GM13976 (cell line): ENCODE measurements at regions not wholly inside any gene's neighbourhood (a gene's known extent, or its start where the extent isn't known, plus 50 kb on each side); places are given as distances from the start of the nearest gene placed in this dataset.

Experiments used
- DNase-seq: peaks from one replicate; pipeline ENCODE4 v3.0.0; 2012; ENCODE audit warnings: low spot score
- in situ Hi-C: fragments of 300-500 bp; cut with MboI; formaldehyde crosslinking; loops from one replicate; pipeline ENCODE4 v1.12.0; 2022; ENCODE audit warnings: low sequenced_read_pairs, mixed read lengths, inconsistent platforms; ENCODE audit not compliant: unreplicated experiment
- TF ChIP-seq, protein P1 (sequence below): IDR thresholded peaks from 2 replicates; pipeline ENCODE4 v1.5.1; 2012; ENCODE audit warnings: borderline replicate concordance, mild to moderate bottlenecking; ENCODE audit not compliant: insufficient read depth; ENCODE audit errors: extremely low read depth, missing control alignments, control extremely low read depth

DNA sequence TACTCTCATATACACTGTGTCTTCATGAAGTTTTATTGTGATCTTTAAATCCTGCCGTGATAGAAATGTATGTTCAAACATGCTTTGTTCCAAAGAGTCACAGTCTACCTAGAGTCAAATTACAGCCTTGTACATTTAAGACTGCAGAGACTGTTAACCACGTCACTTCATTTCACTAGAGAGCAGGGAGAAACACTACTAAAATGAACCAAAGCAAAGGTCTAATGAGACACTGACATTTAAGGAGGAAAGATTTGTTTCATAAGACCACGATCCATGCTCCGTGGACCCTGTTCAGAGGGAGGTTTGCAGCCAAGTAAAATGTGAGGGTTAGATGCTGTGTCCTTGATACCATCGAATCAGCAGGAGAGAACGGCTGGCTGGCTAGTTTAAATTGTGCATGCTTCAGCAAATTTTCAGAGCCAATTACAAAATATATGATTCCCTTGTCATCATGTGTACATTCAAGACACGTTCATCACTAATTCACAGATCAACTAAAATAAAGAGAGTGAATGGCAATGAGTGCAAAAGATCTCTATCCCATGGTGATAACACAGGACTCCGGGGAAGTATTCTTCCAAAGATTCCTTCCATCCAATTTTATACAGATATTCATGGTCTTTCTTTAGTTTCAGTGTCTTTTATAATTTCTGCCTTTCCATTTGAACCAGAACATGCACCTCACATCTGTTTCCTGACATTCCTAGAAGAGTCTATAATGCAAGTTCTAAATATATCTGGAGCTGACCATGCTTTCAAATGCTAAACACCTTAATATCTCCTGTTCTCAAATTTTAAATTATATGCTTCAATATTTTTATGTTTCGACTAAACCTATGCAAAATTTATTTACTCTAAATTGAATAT lies 960.9 kb upstream of the FAT3 start:
- in situ Hi-C loops, result no loop called here
- no peak for DNase-seq
- TF ChIP-seq, protein P1, sequence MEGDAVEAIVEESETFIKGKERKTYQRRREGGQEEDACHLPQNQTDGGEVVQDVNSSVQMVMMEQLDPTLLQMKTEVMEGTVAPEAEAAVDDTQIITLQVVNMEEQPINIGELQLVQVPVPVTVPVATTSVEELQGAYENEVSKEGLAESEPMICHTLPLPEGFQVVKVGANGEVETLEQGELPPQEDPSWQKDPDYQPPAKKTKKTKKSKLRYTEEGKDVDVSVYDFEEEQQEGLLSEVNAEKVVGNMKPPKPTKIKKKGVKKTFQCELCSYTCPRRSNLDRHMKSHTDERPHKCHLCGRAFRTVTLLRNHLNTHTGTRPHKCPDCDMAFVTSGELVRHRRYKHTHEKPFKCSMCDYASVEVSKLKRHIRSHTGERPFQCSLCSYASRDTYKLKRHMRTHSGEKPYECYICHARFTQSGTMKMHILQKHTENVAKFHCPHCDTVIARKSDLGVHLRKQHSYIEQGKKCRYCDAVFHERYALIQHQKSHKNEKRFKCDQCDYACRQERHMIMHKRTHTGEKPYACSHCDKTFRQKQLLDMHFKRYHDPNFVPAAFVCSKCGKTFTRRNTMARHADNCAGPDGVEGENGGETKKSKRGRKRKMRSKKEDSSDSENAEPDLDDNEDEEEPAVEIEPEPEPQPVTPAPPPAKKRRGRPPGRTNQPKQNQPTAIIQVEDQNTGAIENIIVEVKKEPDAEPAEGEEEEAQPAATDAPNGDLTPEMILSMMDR, result no peak

DNA sequence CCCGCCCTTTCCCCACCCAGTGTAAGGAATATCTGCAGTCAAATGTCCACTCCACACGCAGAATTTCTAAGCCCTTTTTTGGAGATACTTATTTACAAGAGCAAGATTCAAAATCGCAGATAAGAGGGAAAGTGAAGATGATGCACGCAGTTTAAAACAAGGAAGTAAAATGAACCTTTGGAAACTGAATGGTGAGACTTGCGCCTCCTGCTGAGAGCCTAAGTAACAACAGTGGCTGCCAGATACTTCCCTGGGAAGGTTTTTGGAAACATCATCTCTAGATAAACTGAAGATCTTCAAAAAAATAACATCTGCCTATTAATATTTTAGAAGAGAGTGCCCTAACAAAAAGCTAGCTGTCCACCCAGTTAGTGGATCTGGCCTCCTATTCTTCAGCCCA lies 963.1 kb upstream of the FAT3 start:
- TF ChIP-seq, protein P1, result no peak
- DNase-seq, result no peak
- in situ Hi-C loops, result no loop called here

DNA sequence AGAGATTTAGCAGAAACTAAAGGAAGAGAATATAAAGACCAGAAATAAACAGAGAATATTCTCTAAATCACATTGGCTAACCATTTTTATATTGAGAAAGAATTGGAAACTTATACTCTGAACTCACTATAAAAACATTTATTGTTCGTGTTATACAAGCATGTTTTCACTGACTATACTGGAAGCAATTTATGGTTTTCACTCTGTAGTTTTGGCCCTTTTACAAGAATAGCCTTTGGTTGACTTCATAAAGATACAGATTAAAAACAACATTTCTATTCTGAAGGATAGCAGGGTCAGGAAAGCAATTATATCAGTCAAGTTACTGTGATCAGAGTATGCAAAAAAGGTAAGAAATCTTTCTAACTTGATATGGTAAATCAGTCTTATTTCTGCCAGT lies 965.7 kb upstream of the FAT3 start:
- in situ Hi-C loops, result no loop called here
- TF ChIP-seq, protein P1, result no peak

DNA sequence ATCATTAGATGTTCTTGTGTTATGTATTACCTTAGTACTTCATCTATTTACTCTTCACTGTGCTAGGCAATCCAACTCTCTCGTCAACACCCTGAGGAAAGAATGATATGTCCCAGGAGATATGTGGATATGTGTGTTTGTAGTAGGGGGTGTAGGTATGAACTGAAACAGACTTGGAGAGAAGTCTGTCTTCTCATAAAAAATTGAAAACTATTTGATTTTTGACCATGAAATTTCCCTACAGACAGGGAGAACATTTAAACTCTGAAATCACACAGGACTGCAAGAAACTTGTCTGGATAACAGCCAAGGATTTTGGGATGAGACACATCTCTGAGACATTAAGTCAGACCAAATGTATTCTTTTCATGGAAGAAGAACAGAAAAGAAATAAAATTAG lies 967.0 kb upstream of the FAT3 start:
- TF ChIP-seq, protein P1, result no peak
- in situ Hi-C loops, result no loop called here

More for the DNA sequence above, 965.7 kb upstream of the FAT3 start:
- no peak for DNase-seq

DNA sequence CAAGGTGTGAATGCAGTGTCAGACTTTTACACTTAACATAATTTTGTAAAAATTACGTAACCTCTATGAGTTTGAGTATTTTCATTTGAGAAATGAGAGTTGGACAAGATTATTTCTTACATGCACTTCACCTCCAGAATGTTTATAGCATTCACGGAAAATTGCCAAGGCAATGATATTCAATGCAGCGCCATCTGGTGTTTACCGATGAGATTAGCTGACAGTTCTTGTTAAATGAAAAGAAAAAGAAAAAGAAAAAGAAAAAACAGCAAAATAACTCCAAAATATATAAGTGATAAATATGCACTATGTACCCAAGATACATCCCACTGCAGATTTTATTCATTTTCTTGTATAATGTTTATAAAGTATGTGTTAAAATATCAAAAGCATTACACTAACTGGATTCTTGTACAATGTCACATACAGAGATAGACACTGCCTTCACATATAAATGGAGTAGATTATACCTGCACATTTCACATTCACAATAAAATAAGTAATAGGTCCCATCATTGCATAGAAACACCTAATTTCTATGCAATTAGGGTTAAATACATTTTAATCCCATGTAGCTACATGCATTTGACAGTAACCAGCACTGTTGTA lies 976.3 kb upstream of the FAT3 start:
- no peak for DNase-seq
- in situ Hi-C loops, result no loop called here
- TF ChIP-seq, protein P1, result peak; percentile 45

More for the DNA sequence above, 967.0 kb upstream of the FAT3 start:
- no peak for DNase-seq

DNA sequence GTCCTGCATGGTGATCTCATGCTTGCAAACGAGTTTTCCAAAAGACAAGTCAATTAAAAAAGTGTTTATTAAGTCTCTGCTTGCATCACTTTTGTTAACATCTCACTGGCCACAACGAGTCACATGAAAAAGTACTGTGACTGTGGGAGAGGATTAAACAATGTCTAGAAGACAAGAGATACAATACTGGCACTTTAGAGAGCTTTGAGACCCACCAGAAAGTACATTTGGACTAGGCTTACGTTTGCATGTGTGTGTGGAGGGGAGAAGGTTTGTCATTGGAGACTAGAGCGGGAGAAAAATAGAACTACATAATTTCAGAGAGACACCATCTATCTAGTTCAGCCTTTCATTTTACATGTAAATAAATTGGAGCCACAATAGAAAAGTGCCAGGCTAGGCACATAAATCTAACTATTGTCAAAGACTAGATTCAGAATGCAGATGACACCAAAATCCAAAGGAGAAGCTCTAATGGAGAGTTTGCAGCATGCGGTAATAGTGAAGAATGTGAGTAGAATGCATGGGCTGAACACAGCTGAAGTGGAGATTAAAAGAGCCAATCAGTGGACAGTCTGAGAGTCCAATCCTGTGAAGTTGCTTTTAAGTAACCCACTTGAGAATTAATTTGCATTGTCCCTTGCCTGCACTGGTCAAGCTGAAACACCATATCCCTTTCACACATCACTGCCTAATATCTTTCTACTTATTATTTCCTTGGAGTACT lies 977.4 kb upstream of the FAT3 start:
- no peak for DNase-seq
- TF ChIP-seq, protein P1, result no peak
- in situ Hi-C loops, result no loop called here
